Heart right ventricle (tissue), 16 donors: ENCODE measurements at regions not wholly inside any gene's neighbourhood (a gene's known extent, or its start where the extent isn't known, plus 50 kb on each side); places are given as distances from the start of the nearest gene placed in this dataset.

Experiments used
- ATAC-seq, 8 donors: fragments of 200-7000 bp; cut with Tn5 transposase; one replicate each; pipeline ENCODE4 v1.9.1; 2020; ENCODE audit warnings: mild to moderate bottlenecking in 8 of 8, moderate library complexity in 8 of 8, moderate number of reproducible peaks in 1 of 8
- DNase-seq, 2 donors: peaks; one replicate each; pipeline ENCODE4 v3.0.0-alpha.2; 2020
- H3K27ac ChIP-seq, 10 donors: fragments of 200-600 bp; sonication (generic) in 2 of 10; one replicate each; pipeline versions ENCODE4 v1.5.0 to v1.8.0; 2020 to 2022; ENCODE audit warnings: mild to moderate bottlenecking in 3 of 10
- H3K27me3 ChIP-seq, 7 donors: fragments of 200-600 bp; one replicate each; pipeline ENCODE4 v1.8.0; 2021 to 2022; ENCODE audit warnings: mild to moderate bottlenecking in 2 of 7
- H3K36me3 ChIP-seq, 9 donors: fragments of 200-600 bp; sonication (generic) in 1 of 9; one replicate each; pipeline versions ENCODE4 v1.5.0 to v1.8.0; 2020 to 2022; ENCODE audit warnings: mild to moderate bottlenecking in 2 of 9
- H3K4me1 ChIP-seq, 9 donors: fragments of 200-600 bp; sonication (generic) in 1 of 9; one replicate each; pipeline versions ENCODE4 v1.5.0 to v1.8.0; 2020 to 2022; ENCODE audit warnings: mild to moderate bottlenecking in 4 of 9
- H3K4me3 ChIP-seq, 10 donors: fragments of 200-600 bp; sonication (generic) in 2 of 10; one replicate each; pipeline versions ENCODE4 v1.5.0 to v1.8.0; 2020 to 2022; ENCODE audit warnings: mild to moderate bottlenecking in 7 of 10, moderate library complexity in 2 of 10
- H3K9me3 ChIP-seq, 11 donors: fragments of 200-600 bp in 10 of 11; sonication (generic) in 2 of 11; one replicate each; pipeline versions ENCODE4 v1.5.0 to v1.8.0; 2013 to 2022; ENCODE audit warnings: mild to moderate bottlenecking in 2 of 11, control low read depth in 1 of 11, moderate library complexity in 1 of 11
- WGBS, 2 donors: extraction: QIAGEN DNeasy Blood & Tissue Kit; methylation state at CpG; one replicate each; pipeline ENCODE4 v1.1.7; 2013; ENCODE audit warnings: inconsistent platforms in 1 of 2; 5-methylcytosine and 5-hydroxymethylcytosine counted together
- intact Hi-C, 10 donors: fragments of 100-400 bp; cut with DNase I; formaldehyde crosslinking; loops; one replicate each; pipeline versions ENCODE4 v1.11.1 to v1.14.2; 2022
- TF ChIP-seq, protein P1 (sequence below), 9 donors: fragments of 200-600 bp; sonication (generic) in 2 of 9; IDR thresholded peaks; one replicate each; pipeline versions ENCODE4 v1.5.0 to v1.8.0; 2021 to 2022; ENCODE audit warnings: antibody characterized with exemption in 9 of 9, mild to moderate bottlenecking in 5 of 9, moderate library complexity in 1 of 9
- donor health status: Arrhythmogenic right ventricular cardiomyopathy.
- donor health status: ischemic (EF 13 %, LVEDD 7.1; RV severe dilation, severe dysfunction).
- donor health status: healthy with polysubstance abuse.
- donor health status: DM: no; HTN: yes; CAD: no.
- donor health status: DM: no; HTN: no; CAD: no.
- donor health status: ischemic (EF 25% LVEDD 6.9; RV normal size, moderate dysfunction).
- donor health status: ischemic (EF 25% LVEDD 5.7; RV mildly dilated, moderate dysfunction).
- donor health status: healthy.
- donor health status: DM: yes; HTN: yes; CAD: no.
- donor health status: Ischemic cardiomyopathy.
- donor health status: ischemic (EF 35%, LVEDD 5.7; RV mildly dilated, moderate dysfunction).
- donor health status: nonischemic (EF 11% LVEDD 7.7; RV severe dilation, severe dysfunction).
- donor health status: DM: yes; HTN: yes; CAD: no.
- donor health status: PGD.
- donor health status: ischemic (EF 29% LVEDD 5.4; RV normal size, mild dysfunction).
- donor health status: nonischemic (EF 23%, LVEDD 6.1; RV moderate dilation, normal function).

DNA sequence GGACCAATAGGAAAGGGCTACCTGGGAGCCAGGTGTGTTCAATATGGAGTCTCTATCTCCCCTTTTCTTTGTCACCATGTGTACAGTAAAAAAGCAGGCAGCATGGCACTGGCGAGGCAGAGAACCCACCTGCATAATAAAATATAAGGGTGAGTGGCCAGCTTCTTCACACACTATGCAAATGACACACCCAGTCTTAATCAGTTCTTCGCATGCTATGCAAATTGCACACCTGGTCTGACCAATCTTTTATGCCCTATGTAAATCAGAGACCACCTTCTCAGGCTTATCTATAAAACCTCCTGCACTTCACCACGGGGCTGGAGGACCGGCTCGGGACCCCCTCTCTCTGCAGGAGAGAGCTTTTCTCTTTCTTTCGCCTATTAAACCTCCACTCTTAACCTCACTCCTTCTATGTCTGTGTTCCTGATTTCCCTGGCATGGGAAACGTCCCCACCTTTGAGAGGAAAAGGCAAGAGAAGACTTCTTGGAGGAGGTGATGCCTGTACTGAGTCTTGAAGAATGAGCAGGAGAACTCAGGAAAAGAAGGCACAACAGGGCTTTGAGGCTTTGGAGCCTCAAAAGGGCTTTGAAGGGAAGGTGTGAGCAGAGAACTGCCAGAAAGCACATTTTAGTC lies 502.1 kb downstream of the GRIN2A start:
- TF ChIP-seq, protein P1, sequence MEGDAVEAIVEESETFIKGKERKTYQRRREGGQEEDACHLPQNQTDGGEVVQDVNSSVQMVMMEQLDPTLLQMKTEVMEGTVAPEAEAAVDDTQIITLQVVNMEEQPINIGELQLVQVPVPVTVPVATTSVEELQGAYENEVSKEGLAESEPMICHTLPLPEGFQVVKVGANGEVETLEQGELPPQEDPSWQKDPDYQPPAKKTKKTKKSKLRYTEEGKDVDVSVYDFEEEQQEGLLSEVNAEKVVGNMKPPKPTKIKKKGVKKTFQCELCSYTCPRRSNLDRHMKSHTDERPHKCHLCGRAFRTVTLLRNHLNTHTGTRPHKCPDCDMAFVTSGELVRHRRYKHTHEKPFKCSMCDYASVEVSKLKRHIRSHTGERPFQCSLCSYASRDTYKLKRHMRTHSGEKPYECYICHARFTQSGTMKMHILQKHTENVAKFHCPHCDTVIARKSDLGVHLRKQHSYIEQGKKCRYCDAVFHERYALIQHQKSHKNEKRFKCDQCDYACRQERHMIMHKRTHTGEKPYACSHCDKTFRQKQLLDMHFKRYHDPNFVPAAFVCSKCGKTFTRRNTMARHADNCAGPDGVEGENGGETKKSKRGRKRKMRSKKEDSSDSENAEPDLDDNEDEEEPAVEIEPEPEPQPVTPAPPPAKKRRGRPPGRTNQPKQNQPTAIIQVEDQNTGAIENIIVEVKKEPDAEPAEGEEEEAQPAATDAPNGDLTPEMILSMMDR (IDR thresholded peaks at IDR 0.05), result no peak
- intact Hi-C loops, result no loop called here
- 42 to 44% methylated on average over 7 of the region's 7 CpGs for WGBS, 2 donors

DNA sequence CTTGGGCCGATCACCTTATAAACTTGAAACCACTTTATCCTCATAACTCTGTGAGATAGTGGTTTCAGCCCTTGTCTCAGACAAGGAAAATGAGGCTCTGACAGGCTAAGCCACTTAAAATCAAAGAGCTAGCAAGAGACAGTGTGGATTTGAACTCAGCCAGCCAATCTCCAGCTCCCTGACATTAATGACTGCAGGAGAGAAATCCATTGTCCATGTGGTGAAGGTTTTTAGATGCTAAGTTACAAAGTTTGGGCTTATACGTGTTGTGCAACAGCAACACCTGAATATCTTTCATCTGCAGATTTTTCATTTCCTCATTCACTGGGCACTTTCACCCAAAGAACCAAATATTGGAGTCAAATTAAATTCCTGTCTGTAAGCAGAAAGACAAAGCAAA lies 501.3 kb downstream of the GRIN2A start:
- DNase-seq (no peak), ATAC-seq (no peak)
- Histone ChIP-seq H3K27ac (no peak overlapping the region), H3K9me3 (peaks cover 0 to 18% (median 0%) of the 10 kb centered on the region in 11 donors), H3K4me1 (no peaks in the 10 kb centered on the region), H3K4me3 (no peak overlapping the region), H3K27me3 (peaks cover 0 to 32% (median 7%) of the 10 kb centered on the region in 7 donors), H3K36me3 (no peaks in the 10 kb centered on the region)
- intact Hi-C loops, result no loop called here
- WGBS, 2 donors, result 81 to 88% methylated on average over 2 of the region's 2 CpGs
- TF ChIP-seq, protein P1 (IDR thresholded peaks at IDR 0.05), result no peak

More for the DNA sequence above, 502.1 kb downstream of the GRIN2A start:
- no peak for DNase-seq
- Histone ChIP-seq H3K4me3 (no peak overlapping the region), H3K4me1 (no peaks in the 10 kb centered on the region), H3K27me3 (peaks cover 0 to 36% (median 7%) of the 10 kb centered on the region in 7 donors), H3K27ac (no peak overlapping the region), H3K36me3 (no peaks in the 10 kb centered on the region), H3K9me3 (peaks cover 0 to 18% (median 0%) of the 10 kb centered on the region in 11 donors)
- no peak for ATAC-seq

DNA sequence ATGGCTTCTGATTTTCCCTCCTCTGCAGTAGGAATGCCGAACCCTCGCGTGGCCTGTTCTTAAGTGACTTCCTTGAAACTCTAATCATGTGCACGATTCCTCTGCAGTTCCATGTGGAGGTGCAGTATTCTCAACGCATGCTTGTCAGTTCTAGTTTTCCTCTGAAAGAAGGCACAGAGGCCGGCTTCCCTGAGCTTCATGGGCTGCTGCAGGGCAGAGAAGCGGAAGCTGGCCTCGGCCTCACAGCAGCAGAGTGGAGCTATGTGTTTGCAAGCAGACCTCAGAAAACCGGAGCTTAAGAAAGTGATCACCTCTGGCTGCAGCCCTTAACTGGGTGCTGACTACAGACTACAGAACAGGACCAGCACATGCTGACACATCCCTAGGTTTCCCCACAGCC lies 500.7 kb downstream of the GRIN2A start:
- WGBS, 2 donors, result 65 to 68% methylated on average over 9 of the region's 9 CpGs
- DNase-seq (no peak), ATAC-seq (no peak)
- Histone ChIP-seq H3K27ac (no peak overlapping the region), H3K9me3 (peaks cover 0 to 18% (median 0%) of the 10 kb centered on the region in 11 donors), H3K27me3 (peaks cover 0 to 32% (median 7%) of the 10 kb centered on the region in 7 donors), H3K4me3 (no peak overlapping the region), H3K36me3 (no peaks in the 10 kb centered on the region), H3K4me1 (no peaks in the 10 kb centered on the region)
- TF ChIP-seq, protein P1 (IDR thresholded peaks at IDR 0.05), result no peak
- intact Hi-C loops, result no loop called here

DNA sequence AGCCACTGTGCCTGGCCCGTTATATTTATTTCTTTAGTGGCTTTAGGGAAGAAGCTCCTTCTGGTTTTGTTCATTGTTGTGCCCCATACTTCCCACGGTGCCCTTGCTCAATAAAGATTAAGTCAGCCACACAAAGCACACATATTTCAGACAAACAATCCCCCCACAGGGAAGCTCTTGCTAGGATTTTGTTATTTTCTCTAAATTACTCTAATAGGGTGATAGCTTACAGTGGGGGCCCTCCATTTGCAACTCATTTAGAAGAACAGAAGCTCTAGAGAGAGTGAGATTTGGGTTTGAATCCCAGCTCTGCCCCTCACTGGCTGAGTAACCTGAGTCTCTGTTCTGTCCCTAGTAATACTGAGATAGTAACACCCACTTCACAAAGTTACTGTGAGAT lies 499.9 kb downstream of the GRIN2A start:
- TF ChIP-seq, protein P1 (IDR thresholded peaks at IDR 0.05), result no peak
- Histone ChIP-seq H3K4me3 (no peak overlapping the region), H3K36me3 (no peaks in the 10 kb centered on the region), H3K27ac (no peak overlapping the region), H3K27me3 (peaks cover 0 to 30% (median 7%) of the 10 kb centered on the region in 7 donors), H3K4me1 (no peaks in the 10 kb centered on the region), H3K9me3 (peaks cover 0 to 18% (median 0%) of the 10 kb centered on the region in 11 donors)
- intact Hi-C loops, result no loop called here
- ATAC-seq, result no peak
- 72 to 80% methylated on average over 2 of the region's 2 CpGs for WGBS, 2 donors
- DNase-seq, result no peak
